Ovary (tissue), 7 donors: ENCODE measurements at regions not wholly inside any gene's neighbourhood (a gene's known extent, or its start where the extent isn't known, plus 50 kb on each side); places are given as distances from the start of the nearest gene placed in this dataset.

Source experiments
- DNase-seq, 5 donors: peaks; one replicate each; pipeline ENCODE4 v3.0.0-alpha.2; 2019 to 2020
- H3K27ac ChIP-seq, 2 donors: fragments of 200-600 bp; one replicate each; pipeline versions ENCODE4 v1.5.1 to v1.8.0; 2019 to 2022
- H3K27me3 ChIP-seq: fragments of 200-600 bp; one replicate; pipeline ENCODE4 v1.8.0; 2022
- H3K36me3 ChIP-seq: fragments of 200-600 bp; sonication (generic); one replicate; pipeline ENCODE4 v1.5.1; 2019
- H3K4me1 ChIP-seq: one replicate; pipeline ENCODE4 v1.8.1; 2013; ENCODE audit warnings: mild to moderate bottlenecking, moderate library complexity; ENCODE audit not compliant: insufficient read depth
- H3K4me3 ChIP-seq: fragments of 200-600 bp; sonication (generic); one replicate; pipeline ENCODE4 v1.5.1; 2017
- H3K9me3 ChIP-seq, 2 donors: fragments of 200-600 bp in 1 of 2; sonication (generic) in 1 of 2; one replicate each; pipeline versions ENCODE4 v1.5.1 to v1.8.1; 2013 to 2019; ENCODE audit warnings: mild to moderate bottlenecking in 1 of 2, moderate library complexity in 1 of 2
- CTCF ChIP-seq, 3 donors: fragments of 450-650 bp in 2 of 3; fragments of 200-600 bp in 1 of 3; IDR thresholded peaks; one replicate each; pipeline versions ENCODE4 v1.5.1 to v1.8.0; 2016 to 2022; ENCODE audit warnings: antibody characterized with exemption in 3 of 3, mild to moderate bottlenecking in 1 of 3
- EP300 ChIP-seq: sonication (generic); formaldehyde crosslinking; IDR thresholded peaks from one replicate; pipeline ENCODE4 v1.6.1; 2017; ENCODE audit warnings: antibody characterized with exemption
- POLR2A ChIP-seq: fragments of 450-650 bp; IDR thresholded peaks from one replicate; pipeline ENCODE4 v1.6.1; 2017; ENCODE audit warnings: antibody characterized with exemption, mild to moderate bottlenecking, moderate library complexity
- WGBS, 3 donors: extraction: QIAGEN DNeasy Blood & Tissue Kit in 1 of 3; methylation state at CpG; one replicate each; pipeline versions ENCODE4 v1.1.5 to v1.1.7; 2013 to 2017; 5-methylcytosine and 5-hydroxymethylcytosine counted together
- intact Hi-C, 4 donors: fragments of 100-400 bp; cut with DNase I; formaldehyde crosslinking; loops; one replicate each; pipeline versions ENCODE4 v1.11.0 to v1.15.1; 2022 to 2023
- donor health status: DM: no; HTN: no; CAD: no; lungs with moderate emphysema.
- donor health status: DM: no; HTN: no; CAD: no.
- donor health status: Bipolar disorder and iron deficiency.
- donor health status: DM: no; HTN: no; CAD: no.
- donor health status: DM: yes; HTN: yes; CAD: no.

DNA sequence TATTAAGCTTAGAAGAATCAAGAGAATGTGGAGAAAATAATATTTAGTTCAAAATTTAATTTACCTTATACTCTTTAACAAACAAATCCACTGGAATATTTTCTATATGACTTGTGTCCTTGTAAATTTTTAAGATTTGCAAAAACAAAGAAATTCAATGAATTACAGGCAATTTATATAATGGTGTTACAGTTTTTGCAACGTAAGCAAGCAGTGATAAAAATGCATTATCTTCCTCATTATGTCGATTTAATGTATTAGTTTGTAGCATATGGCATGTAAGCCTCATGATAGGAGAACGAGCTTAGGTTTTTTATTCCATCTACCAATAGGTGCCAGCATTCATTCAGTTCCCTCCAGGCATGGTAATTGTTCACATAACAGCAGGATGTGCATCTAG, 100.0 kb upstream of the PCDH9 start:
- H3K4me1 ChIP-seq: no peaks in the 10 kb centered on the region
- no peak overlapping the region for H3K4me3 ChIP-seq
- no peaks in the 10 kb centered on the region for H3K9me3 ChIP-seq
- intact Hi-C loops: no loop called here
- TF ChIP-seq CTCF (IDR thresholded peaks at IDR 0.05): no peak
- no peak for TF ChIP-seq EP300
- no peak for TF ChIP-seq POLR2A
- H3K36me3 ChIP-seq: no peaks in the 10 kb centered on the region
- H3K27me3 ChIP-seq: no peaks in the 10 kb centered on the region
- DNase-seq: no peak
- WGBS, 3 donors: 25 to 52% (median 29%) methylated on average over 3 of the region's 3 CpGs
- H3K27ac ChIP-seq: no peak overlapping the region

DNA sequence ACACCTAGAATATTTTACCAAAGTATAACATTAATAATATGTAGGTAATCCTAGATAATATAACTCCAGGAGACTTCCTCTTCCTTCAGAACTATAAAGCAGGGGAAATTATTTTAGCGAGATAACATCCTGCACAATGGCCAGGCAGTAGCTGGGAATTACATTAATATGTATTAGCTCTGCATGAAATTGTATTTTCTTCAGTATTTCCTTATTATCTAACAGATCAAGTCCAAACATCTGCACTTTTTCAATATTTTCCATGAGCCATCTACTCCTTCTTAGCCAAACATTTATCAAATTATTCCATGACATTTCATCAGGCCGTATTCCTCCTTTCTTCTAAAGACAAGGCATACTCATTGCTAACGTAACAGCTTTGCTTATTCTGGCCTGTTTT, 98.8 kb upstream of the PCDH9 start:
- DNase-seq: no peak
- intact Hi-C loops: no loop called here
- H3K36me3 ChIP-seq: no peaks in the 10 kb centered on the region
- WGBS, 3 donors: 83 to 94% (median 93%) methylated on average over 3 of the region's 3 CpGs
- H3K9me3 ChIP-seq: no peaks in the 10 kb centered on the region
- no peak overlapping the region for H3K4me3 ChIP-seq
- no peaks in the 10 kb centered on the region for H3K27me3 ChIP-seq
- no peak for TF ChIP-seq CTCF (IDR thresholded peaks at IDR 0.05)
- TF ChIP-seq POLR2A: no peak
- TF ChIP-seq EP300: no peak
- no peaks in the 10 kb centered on the region for H3K4me1 ChIP-seq
- H3K27ac ChIP-seq: no peak overlapping the region

DNA sequence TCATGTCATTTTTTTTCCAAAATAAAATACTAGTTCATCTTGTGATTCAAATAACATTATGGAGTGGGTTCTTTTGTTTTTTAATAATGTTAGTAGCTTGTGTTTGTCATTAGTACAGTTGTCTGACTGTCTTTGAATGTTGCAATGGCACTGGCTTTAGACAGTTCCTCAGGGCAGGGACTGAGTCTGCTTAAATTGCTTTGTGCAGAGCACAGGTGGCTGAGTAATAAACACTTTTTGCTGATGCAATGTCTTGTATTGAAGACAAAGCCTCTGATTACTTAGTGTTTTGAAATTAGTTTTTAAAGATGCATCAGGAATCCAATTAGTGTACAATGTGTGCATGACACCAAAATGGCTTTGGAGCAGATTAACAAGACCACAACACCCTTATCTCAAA, 88.7 kb upstream of the PCDH9 start:
- Histone ChIP-seq H3K36me3 (no peaks in the 10 kb centered on the region), H3K27ac (no peak overlapping the region), H3K4me1 (no peaks in the 10 kb centered on the region), H3K9me3 (no peaks in the 10 kb centered on the region), H3K27me3 (no peaks in the 10 kb centered on the region), H3K4me3 (no peak overlapping the region)
- TF ChIP-seq CTCF (IDR thresholded peaks at IDR 0.05): no peak
- TF ChIP-seq POLR2A: no peak
- TF ChIP-seq EP300: no peak
- intact Hi-C loops: no loop called here
- no peak for DNase-seq

DNA sequence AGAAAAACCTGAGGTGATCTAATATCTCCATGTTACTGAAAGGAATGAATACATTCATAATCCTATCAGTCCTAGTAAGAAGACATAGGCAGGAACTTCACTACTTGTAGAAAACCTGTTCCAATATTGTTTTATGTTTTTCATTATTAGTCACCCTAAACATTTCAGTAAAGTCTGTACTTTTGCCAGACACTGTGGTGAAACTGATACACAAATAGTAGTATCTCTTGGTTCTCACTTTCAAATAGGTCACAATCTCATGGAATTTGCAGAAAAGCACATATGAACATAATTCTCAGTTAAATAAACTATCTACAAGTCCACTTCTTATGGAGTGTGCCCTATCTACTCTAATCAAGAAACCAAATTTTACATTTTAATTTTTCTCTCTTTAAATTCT, 88.3 kb upstream of the PCDH9 start:
- no peaks in the 10 kb centered on the region for H3K9me3 ChIP-seq
- DNase-seq: no peak
- intact Hi-C loops: no loop called here
- no peak overlapping the region for H3K4me3 ChIP-seq
- no peaks in the 10 kb centered on the region for H3K36me3 ChIP-seq
- no peak for TF ChIP-seq EP300
- no peak for TF ChIP-seq CTCF (IDR thresholded peaks at IDR 0.05)
- no peak for TF ChIP-seq POLR2A
- no peaks in the 10 kb centered on the region for H3K27me3 ChIP-seq
- H3K27ac ChIP-seq: no peak overlapping the region
- no peaks in the 10 kb centered on the region for H3K4me1 ChIP-seq

DNA sequence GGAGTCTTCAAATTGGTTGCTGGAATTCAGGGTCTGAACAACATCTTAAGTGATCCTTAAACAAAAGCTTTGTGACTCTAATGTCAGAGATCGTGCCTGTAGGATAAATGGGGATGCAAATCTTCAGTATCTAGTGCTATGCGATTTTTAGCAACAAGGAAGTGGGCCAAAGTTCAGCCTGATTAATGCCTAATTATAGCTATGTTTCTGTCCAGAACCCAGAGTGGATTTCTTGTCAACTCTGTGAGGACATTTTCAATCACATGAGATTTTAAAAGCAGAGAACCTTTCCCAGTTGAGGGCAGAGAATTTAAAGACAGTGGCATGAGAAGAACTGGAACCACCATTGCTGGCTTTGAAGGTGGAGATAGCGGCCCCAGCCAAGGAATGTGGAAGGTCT, 84.3 kb upstream of the PCDH9 start:
- H3K9me3 ChIP-seq: no peaks in the 10 kb centered on the region
- intact Hi-C loops: no loop called here
- no peaks in the 10 kb centered on the region for H3K4me1 ChIP-seq
- DNase-seq: no peak
- 65 to 82% (median 81%) methylated on average over 3 of the region's 3 CpGs for WGBS, 3 donors
- no peaks in the 10 kb centered on the region for H3K27me3 ChIP-seq
- H3K36me3 ChIP-seq: no peaks in the 10 kb centered on the region
- H3K27ac ChIP-seq: no peak overlapping the region
- TF ChIP-seq EP300: no peak
- TF ChIP-seq CTCF (IDR thresholded peaks at IDR 0.05): no peak
- TF ChIP-seq POLR2A: no peak
- no peak overlapping the region for H3K4me3 ChIP-seq
